Prostate gland (tissue), 2 donors: ENCODE measurements at regions not wholly inside any gene's neighbourhood (a gene's known extent, or its start where the extent isn't known, plus 50 kb on each side); places are given as distances from the start of the nearest gene placed in this dataset.
"Not testable (repeated sequence)": the region's sequence is repeated elsewhere in the genome, so short reads cannot be mapped to it uniquely, and the experiment has no call there.

Experiments used
- POLR2A ChIP-seq: fragments of 450-650 bp; IDR thresholded peaks from one replicate; pipeline ENCODE4 v1.6.1; 2016; ENCODE audit warnings: antibody characterized with exemption, mild to moderate bottlenecking
- TF ChIP-seq, protein P1 (sequence below), 4 experiments: fragments of 200-600 bp in 2 of 4; fragments of 450-650 bp in 2 of 4; sonication (generic) in 2 of 4; IDR thresholded peaks; 1 replicate in 3 of 4; 2 replicates in 1 of 4; pipeline ENCODE4 v1.5.1; 2016 to 2019; ENCODE audit warnings: antibody characterized with exemption in 4 of 4, mild to moderate bottlenecking in 2 of 4, moderate library complexity in 2 of 4

DNA sequence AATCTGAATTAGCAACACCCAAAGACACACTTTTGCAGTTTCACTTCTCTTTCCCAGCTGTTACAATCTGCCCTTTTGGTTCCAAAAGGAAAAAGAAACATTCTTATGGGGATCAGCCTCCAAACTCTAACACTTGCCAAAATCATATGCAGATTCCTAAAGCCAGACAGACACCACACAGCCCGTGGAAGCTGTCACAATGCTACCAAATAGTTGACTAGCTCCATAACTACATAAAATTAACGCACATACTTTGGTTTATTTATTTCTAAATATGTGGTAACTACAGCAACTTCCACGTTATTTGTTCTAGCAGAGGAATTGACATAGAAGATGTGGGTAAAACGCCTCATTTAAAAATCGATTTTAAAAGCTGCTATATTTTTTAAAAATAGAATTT lies 59.7 kb downstream of the HSFY1 start:
- not testable (repeated sequence) for TF ChIP-seq POLR2A
- TF ChIP-seq, protein P1, sequence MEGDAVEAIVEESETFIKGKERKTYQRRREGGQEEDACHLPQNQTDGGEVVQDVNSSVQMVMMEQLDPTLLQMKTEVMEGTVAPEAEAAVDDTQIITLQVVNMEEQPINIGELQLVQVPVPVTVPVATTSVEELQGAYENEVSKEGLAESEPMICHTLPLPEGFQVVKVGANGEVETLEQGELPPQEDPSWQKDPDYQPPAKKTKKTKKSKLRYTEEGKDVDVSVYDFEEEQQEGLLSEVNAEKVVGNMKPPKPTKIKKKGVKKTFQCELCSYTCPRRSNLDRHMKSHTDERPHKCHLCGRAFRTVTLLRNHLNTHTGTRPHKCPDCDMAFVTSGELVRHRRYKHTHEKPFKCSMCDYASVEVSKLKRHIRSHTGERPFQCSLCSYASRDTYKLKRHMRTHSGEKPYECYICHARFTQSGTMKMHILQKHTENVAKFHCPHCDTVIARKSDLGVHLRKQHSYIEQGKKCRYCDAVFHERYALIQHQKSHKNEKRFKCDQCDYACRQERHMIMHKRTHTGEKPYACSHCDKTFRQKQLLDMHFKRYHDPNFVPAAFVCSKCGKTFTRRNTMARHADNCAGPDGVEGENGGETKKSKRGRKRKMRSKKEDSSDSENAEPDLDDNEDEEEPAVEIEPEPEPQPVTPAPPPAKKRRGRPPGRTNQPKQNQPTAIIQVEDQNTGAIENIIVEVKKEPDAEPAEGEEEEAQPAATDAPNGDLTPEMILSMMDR (IDR thresholded peaks at IDR 0.05): not testable (repeated sequence)
